AML-193 (cell line): ENCODE measurements at regions not wholly inside any gene's neighbourhood (a gene's known extent, or its start where the extent isn't known, plus 50 kb on each side); places are given as distances from the start of the nearest gene placed in this dataset.

Experiments
- DNase-seq, 2 experiments: peaks; one replicate each; lab custom pipeline; 2025; lab: John Stamatoyannopoulos, UW

DNA sequence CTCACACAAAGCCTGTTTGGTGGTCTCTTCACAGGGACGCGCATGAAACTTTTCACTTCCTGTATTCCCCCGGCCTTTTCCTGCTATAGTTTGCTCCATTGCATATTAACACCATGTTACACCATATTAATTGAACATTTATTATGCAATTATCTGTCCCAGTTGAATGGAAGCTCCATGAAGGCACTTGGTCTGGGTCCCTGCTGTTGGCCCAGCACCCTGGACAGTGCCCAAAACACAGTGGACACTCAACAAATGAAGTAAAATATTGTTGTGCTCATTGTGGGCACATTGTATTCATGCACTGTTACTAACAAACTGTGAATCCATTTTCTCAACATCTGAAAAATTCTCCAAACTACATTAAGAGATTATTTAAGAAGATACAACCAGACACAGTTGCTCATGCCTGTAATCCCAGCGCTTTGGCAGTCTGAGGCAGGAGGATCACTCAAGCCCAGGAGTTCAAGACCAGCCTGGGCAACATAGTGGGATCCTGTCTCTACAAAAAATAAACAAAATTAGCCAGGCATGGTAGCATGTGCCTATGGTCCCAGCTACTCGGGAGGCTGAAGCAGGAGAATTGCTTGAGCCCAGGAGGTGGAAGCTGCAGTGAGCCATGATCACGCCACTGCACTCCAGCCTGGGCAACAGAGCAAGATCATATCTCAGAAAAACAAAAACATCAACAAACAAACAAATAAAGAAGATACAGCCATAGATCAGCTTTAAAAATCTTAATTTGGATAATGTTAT is 292.7 kb upstream of the TENM3 start:
- DNase-seq: no peak

DNA sequence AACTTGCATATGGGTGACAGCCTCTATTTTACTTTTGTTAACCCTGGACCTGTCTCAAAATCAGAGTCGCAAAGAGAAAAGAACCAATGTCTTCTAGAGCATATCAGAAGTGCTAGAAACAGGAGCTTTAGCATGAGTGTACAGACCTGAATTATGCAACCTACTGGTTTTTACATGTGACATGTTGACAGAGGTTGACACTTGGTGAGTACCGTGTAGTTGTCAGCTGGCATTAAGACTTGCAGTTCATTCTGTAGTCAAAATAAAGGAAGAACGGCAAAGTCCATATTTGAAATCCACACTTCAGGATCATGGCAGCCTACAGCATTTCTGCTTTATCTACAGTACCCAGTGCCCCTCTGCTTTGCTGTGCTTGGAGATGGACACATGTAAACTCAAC is 291.9 kb upstream of the TENM3 start:
- no peak for DNase-seq

DNA sequence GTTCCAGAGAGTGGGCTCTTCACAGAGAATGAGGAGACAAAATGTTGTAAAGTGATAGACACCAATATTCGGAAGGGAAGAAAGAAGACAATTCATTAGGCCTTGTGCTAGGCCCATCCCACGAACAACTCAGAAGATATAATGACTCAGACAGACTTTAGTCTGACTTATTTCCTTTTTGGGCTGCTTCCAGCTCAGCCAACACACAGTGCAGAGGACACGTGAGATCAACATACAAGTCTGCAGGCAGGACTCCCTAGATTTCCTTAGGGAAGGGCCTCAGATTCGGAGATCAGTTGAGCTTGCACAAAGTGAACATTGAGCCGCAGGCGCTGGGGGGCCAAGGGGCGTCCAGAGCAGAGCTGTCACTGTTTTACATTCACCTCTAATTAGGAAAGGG is 290.7 kb upstream of the TENM3 start:
- DNase-seq: no peak

DNA sequence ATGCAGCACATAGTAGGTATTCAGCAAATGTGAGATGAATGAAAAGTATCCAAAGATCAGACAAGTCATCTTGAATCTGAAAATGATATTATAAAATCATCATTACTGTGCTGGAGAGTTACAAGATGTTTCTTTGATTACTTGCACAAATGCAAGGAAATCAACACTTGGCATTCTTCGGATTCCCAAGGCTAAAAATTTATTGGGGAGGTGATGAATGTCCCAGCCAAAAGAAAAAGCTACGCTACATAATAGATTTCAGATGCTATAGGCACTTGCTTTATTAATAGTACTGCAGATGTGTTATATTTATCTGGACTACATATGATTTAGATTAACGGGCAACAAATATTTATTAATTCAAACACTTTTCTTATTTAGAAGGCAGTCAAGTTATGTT is 286.7 kb upstream of the TENM3 start:
- no peak for DNase-seq

DNA sequence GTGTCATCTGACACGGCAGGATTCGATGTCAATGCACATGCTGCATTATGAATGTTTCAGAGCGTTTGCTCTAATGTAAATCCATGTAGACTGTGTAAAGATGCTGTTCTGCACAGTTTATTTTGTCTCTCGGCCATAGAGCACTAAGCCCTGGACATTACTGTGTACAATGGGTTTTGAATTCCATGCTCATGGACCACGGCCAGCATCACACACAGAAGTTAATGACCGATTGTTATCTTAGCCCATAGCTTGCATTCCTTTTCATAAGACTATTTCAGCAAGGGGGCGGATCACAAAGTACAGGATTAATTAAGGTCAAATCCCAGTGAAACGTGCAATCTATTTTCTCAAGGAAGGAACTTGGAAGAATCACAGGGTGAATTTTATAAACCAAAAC is 286.1 kb upstream of the TENM3 start:
- no peak for DNase-seq

DNA sequence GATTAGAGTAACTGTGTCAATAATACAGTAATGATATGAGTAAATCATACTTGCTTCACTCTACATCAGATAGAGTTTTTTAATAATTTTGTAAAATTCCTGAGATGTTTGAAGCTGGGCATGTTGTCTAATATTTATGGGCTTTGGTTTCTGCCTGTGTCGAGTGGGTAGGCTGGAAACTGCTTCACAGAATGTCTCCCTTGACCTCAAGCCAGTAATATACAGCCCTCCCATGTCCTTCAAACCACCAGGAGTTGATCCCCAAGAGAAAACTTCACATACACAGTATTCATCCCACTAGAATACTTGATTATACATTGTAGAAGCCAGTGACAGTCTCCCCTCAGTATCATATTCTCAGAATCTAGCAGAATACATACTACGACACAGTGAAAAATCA is 284.8 kb upstream of the TENM3 start:
- DNase-seq: no peak

DNA sequence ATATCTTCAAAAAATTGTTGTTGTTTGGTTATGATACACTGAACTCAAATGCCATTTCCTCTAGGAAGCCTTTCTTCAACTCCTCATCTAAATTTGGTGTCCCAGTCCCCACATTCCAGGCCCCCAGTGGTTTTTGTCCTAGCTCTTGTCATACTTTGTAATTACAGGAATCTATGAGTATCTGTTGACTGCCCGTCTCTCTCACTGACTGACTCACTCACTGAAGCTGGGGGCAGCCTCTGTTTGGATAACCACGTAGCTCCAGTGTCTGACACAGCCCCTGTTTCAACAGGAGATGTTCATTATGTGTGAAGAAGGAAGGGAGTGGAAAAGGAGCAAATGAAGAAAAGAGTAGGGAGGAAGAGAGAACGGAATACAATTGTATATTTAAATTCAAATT is 284.1 kb upstream of the TENM3 start:
- no peak for DNase-seq

DNA sequence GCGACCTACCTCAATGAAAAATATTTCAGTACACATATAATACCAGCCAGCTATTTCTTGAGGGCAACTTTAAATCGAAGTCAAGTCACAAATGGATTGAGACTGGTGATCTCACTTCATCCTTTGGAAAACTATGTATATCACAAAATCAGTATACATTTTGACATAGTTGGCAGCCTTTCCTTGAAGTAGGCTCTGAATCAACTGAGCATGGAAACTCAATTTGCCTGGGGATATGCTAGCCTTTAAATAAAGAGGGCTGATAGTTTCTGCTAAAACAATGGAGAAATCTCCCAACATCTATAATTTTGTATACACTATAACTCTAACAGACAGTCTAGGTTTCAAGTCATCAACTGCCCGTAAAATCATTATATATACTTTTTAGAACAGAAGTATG is 282.8 kb upstream of the TENM3 start:
- DNase-seq: no peak

DNA sequence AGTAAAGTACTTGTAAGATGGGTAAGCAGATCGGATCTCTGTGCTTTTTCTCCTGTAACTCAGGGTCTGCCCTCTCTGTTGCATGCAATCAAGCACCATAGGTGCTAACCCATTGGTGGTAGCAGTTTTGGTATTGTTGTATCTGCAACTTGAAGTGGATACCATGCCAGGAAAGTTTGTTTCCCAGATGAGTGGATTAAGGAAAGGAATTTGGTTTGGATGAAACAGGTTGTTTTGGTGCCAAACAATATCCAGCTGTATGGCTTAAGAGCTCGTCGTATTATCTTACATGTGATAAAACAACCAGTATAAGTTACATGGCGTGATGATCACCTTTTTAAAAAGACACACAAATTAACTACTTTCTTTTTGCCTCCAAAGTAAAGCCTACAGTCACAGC is 280.9 kb upstream of the TENM3 start:
- no peak for DNase-seq

DNA sequence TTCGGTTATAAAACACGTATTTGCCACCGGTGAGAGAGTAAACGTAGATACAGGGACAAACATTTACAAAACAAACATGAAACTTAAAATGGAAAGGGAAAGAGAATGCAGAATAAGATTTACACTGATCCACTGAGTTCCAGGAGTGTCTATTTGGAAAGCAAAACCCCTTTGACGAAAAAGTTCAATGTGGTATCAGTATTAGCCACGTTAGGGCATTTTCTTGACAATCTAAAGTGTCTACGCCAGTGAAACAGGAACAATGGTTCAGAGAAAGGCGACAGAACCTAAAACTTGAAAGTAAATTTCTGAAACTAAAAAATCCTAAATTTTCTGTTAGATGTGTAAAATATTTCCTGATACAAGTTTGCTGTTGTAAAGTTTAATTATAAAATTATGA is 278.5 kb upstream of the TENM3 start:
- no peak for DNase-seq

DNA sequence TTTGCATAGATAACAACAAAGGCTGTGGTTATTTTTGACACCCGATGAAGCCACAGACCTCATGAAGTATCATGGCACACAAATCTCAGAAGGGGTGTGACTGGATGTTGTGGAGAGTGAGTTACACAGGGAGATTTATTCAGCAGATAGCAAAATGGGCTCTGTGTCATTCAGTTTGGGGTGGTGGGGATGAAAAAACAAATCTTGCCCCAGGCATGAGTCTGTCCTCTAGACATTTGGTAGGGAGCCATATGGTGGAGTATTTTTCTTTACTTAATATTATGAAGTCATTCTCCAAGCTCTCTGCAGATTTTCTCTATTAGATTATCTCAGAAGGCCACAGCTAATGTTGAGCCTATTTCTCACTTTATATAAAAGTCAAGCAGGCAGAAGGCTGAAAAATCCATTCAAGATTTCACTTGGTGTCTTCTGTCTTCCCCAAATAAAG is 277.1 kb upstream of the TENM3 start:
- DNase-seq: no peak

DNA sequence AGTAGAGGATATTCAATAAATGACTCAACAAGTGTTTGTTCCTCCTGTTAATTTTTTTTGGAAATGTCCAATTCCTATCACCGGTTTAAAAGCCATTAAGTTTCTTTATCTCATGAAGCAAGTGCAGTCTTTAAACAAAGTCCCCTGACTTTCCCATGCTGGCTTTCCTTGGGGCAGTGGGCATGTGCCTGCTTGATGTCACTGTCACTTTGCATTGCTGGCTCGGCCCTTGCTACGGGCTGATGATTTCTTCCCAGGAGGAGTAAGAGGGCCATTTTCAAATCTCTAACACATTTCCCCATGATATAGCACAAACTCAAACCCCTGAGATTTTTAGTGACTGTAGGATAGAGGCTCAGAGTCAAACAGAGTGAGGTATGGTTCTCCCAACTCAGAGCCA is 275.8 kb upstream of the TENM3 start:
- DNase-seq: no peak

DNA sequence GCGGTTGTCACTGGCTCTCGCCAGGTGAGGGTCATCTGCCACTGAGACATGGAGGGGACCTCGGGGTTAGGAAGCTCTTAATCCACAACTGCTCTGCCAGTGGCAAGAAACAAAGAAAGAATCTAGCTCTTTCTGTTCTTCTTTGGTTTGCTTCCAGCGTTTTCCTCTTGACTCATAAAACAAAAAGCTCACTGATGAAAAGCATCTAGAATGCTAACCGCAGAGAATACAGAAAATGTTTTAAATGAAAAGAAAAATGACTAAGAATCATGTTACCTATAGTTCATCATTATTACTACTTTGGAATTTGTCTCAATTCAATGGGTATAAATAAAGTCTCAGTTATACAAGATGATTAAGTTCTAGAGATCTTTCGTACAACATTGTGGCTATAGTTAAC is 274.8 kb upstream of the TENM3 start:
- no peak for DNase-seq

DNA sequence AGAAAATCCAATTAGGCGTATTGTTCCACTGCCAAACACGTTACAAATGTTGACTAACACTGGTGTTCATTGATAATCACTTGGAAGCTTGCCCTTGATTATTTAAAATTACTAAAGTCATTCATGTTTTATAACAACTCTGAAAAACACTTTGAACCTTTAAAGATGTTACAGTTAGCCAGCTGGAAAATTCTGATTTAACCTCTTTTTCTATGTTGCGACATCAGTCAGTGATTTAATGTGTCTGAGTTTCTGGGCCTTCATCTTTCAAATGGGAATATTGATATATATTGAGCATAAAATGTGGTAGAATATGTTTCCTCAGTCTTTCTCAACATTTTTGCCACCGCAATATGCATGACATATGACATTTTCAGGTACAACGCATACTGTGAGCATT is 274.1 kb upstream of the TENM3 start:
- no peak for DNase-seq

DNA sequence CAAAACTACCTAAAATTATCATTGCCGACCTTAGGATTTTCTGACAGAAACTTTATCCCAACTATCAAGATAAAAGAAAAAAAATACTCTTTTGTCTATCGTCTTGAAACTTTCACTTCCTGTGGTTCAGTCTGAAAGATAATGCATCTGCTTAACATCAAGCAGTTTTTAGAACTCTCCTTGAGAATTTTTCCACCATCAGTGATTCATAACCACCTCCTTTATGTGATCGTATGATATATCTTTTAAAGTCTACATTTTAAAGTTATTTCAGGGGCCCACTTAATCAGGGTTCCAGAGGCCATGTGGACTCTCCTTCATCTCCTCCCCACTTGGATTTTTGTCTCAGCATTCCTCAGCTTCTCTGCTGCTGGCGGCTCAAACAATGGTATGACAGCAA is 272.8 kb upstream of the TENM3 start:
- no peak for DNase-seq

DNA sequence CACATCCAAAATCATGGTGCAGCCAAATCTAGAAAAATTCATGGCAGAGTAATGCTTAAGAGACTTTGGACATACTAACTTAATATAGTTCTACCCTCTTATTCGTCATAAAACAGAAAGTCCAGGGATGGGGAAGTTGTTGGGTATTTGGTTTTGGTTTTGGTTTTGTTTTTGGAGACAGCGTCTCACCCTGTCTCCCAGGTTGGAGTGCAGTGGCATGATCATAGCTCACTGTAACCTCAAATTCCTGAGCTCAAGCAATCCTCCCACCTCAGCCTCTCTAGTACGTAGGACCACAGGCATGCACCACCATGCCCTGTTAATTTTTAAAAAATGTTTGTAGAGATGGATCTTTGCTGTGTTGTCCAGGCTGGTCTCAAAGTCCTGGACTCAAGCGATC is 271.8 kb upstream of the TENM3 start:
- no peak for DNase-seq

DNA sequence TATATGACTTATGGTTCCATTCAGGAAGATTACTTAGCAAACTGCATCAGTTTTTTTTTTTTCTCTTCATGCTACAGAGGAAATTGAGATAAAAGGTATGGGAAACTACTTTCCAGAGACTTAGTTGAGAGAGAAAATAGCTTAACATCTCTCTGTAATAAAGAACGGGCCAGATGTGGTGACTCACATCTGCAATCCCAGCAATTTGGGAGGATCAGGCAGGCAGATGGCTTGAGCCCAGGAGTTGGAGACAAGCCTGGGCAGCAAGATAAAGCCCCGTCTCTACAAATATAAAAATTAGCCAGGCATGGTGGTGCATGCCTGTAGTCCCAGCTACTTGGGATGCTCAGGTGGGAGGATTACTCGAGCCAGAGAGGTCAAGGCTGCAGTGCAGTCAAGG is 271.2 kb upstream of the TENM3 start:
- no peak for DNase-seq

DNA sequence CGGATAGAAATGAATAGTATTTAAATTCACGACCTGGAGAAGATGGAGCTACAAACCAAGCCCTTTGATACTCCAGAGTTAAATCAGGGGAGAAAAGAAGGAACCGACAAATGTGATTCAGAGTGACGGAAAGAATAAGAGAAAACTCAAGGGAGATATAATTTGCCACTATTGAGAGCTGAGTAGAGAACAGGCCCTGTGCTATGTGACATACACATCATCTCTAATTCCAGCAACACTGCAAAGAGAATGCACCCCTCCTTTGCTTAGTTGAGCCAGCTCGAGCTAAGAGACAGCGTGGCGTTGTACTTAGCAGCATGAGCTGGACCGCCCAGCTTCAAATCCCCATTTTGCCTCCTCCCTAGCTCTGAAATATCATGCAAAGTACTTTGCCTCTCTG is 266.4 kb upstream of the TENM3 start:
- no peak for DNase-seq

DNA sequence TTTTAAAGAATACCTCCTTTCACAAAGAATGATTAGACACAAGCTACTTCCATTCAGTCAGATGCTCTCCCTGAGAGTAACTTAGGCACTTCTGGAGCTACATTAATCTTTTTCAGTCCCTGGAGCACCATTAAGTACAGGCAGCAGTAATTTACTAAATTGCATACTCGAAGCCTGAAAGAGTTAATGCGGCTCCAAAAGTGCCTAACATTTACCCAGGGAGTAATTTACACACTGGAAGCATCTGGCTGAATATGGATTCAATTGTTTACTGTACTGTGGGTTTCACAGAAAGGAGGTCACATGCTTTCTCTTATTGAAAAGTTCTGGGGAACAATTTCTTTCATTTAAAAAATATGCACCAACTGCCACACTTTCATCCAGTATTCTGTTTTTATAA is 260.8 kb upstream of the TENM3 start:
- DNase-seq: no peak

DNA sequence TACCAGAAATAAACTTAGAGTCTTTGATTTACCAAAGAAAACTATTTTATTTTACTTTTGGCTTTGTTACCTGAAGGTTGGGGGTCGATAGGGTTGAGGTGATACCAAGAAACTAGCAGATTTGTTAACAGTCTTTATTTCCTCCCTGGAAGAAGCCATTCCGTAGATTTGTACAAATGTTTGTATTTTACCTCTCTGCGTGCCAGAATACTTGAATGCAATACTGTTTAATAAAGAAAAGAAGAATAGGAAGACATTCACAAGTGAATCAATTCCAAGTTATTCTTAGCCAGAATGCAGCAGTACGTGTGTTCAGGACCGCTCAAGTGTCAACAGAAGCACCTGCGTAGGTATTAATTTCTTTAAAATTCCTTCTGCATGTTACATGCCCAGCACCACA is 260.3 kb upstream of the TENM3 start:
- DNase-seq: no peak

DNA sequence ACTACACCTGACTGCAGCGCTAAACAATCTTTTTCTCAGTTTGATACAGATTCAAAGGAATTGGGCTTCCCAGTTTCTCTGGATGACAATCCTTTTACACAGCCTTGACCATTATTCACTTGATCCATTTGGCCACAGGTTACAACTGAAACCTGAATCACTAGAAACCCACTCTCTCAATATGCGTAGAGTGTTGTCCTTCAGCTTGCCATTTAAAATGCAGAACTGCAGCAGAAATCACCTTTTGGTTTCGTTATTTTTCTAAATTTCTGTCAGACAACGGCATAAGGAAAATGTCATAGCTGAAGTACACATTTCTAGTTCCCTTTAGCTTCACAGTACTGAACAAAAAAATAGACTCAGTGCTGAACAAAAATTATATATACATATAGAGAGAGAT is 255.8 kb upstream of the TENM3 start:
- DNase-seq: no peak

DNA sequence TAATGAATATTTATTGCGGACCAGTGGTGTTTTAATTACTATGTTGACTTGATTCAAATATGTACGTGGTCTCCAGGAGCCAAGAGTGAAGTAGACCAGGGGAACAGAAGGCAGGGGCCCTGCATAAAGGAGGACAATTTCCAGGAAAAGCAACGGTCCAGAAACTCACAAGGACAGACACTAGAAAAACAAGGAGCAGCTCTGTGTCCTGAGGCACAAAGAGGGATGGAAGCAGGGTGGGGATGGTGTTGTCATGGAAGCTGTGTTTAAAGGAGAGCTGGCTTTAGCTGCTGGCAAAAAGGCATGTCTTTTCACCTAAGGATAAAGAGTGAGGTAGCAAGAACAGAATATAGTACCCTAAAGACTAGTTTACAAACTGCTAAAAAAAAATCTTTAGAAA is 254.1 kb upstream of the TENM3 start:
- DNase-seq: no peak

DNA sequence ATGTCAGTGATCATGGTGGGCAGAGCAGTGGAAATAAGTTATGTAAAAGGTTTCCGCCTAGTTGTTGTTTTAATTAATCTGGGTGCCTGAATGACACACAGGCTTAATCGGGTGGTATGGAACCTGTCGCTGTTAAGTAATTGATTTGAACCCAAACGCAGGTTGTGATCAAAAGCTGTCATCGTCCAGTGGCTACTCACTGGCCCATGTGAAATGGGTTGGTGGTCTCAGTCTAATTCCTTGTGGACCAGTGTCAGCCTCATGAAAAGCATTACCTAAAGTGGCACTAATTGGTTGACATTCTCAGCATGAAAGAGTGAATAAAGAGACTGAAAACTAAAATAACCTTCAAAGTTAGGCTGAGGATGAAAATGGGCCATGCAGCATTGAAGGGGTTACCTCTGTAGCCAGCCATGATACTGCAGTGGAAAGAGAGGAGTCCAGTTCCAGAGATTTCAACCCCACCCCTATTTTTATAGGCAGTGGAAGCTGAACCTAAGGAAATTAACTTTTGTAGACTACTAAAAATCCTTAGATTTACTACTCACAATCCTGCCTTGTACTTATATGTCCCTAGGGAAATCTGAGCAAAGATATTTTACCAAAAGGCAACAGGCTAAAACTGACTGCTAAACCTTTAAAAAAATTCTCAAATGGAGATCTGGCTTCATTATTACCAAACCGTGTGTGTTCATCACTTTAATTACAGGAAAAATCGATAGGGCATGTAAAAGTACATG is 251.7 kb upstream of the TENM3 start:
- DNase-seq: no peak
